ENCODE measurements at regions not wholly inside any gene's neighbourhood (a gene's known extent, or its start where the extent isn't known, plus 50 kb on each side); places are given as distances from the start of the nearest gene placed in this dataset.

DNA sequence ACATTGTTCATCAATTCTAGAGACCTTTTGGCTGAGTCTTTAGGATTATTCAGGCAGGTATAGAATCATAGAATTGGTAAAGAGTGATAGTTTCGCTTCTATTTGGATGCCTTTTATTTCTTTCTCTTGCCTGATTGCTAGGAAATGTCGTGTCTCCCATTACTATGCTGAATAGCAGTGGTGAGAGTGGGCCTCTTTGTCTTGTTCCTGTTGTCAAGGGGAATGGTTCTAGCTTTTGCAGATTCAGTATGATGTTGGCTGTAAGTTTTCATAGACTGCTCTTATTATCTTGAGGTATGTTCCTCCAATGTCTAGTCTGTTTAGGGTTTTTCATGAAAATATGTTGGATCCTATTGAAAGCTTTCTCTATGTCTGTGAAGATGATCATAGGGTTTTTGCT is 200.2 kb upstream of the PABPC4L start (continued):
- TF ChIP-seq, protein P1, sequence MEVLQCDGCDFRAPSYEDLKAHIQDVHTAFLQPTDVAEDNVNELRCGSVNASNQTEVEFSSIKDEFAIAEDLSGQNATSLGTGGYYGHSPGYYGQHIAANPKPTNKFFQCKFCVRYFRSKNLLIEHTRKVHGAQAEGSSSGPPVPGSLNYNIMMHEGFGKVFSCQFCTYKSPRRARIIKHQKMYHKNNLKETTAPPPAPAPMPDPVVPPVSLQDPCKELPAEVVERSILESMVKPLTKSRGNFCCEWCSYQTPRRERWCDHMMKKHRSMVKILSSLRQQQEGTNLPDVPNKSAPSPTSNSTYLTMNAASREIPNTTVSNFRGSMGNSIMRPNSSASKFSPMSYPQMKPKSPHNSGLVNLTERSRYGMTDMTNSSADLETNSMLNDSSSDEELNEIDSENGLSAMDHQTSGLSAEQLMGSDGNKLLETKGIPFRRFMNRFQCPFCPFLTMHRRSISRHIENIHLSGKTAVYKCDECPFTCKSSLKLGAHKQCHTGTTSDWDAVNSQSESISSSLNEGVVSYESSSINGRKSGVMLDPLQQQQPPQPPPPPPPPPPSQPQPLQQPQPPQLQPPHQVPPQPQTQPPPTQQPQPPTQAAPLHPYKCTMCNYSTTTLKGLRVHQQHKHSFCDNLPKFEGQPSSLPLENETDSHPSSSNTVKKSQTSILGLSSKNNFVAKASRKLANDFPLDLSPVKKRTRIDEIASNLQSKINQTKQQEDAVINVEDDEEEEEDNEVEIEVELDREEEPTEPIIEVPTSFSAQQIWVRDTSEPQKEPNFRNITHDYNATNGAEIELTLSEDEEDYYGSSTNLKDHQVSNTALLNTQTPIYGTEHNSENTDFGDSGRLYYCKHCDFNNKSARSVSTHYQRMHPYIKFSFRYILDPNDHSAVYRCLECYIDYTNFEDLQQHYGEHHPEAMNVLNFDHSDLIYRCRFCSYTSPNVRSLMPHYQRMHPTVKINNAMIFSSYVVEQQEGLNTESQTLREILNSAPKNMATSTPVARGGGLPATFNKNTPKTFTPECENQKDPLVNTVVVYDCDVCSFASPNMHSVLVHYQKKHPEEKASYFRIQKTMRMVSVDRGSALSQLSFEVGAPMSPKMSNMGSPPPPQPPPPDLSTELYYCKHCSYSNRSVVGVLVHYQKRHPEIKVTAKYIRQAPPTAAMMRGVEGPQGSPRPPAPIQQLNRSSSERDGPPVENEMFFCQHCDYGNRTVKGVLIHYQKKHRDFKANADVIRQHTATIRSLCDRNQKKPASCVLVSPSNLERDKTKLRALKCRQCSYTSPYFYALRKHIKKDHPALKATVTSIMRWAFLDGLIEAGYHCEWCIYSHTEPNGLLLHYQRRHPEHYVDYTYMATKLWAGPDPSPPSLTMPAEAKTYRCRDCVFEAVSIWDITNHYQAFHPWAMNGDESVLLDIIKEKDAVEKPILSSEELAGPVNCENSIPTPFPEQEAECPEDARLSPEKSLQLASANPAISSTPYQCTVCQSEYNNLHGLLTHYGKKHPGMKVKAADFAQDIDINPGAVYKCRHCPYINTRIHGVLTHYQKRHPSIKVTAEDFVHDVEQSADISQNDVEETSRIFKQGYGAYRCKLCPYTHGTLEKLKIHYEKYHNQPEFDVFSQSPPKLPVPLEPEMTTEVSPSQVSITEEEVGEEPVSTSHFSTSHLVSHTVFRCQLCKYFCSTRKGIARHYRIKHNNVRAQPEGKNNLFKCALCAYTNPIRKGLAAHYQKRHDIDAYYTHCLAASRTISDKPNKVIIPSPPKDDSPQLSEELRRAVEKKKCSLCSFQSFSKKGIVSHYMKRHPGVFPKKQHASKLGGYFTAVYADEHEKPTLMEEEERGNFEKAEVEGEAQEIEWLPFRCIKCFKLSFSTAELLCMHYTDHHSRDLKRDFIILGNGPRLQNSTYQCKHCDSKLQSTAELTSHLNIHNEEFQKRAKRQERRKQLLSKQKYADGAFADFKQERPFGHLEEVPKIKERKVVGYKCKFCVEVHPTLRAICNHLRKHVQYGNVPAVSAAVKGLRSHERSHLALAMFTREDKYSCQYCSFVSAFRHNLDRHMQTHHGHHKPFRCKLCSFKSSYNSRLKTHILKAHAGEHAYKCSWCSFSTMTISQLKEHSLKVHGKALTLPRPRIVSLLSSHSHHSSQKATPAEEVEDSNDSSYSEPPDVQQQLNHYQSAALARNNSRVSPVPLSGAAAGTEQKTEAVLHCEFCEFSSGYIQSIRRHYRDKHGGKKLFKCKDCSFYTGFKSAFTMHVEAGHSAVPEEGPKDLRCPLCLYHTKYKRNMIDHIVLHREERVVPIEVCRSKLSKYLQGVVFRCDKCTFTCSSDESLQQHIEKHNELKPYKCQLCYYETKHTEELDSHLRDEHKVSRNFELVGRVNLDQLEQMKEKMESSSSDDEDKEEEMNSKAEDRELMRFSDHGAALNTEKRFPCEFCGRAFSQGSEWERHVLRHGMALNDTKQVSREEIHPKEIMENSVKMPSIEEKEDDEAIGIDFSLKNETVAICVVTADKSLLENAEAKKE (CRISPR knock-in tag; IDR thresholded peaks at IDR 0.05), result no peak
- TF ChIP-seq NANOG (IDR thresholded peaks at IDR 0.05; ENCODE audit: borderline replicate concordance), result no peak

DNA sequence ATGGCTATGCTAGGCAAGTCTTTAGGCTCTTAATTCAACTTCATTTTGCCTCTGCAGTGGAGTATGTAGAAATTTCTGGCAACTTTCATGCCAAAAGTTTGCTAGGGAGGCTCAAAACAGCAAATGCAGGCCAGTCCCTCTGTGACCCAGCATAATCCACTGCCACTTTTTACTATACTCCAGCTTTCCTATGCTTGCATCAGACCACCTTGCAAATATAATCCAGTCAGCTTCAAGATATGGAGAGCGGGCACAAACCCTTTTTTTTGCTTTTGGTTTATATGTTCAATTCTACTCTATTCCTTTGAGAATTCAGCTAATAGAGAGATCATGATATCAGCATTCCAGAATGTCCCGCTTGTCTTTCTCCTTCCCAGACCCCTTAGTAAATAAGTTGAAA is 192.0 kb upstream of the PABPC4L start:
- Mint-ChIP-seq H3K4me1 (peaks cover 9% of the 10 kb centered on the region), H3K27me3 (ENCODE audit: insufficient read depth, low read depth, poor library complexity) (no peaks in the 10 kb centered on the region), H3K36me3 (ENCODE audit: low read depth) (peaks cover 9% of the 10 kb centered on the region; the same call in 2 of the 3 replicates), H3K4me3 (no peak overlapping the region), H3K27ac (no peak overlapping the region), H3K9me3 (peaks cover 17% of the 10 kb centered on the region)
- H3K27me3 ChIP-seq (ENCODE audit: insufficient read depth), result no peaks in the 10 kb centered on the region
- H3K36me3 ChIP-seq (ENCODE audit: insufficient read depth), result no peaks in the 10 kb centered on the region
- H3K4me3 ChIP-seq, result no peak overlapping the region
- no peak overlapping the region for H3K4me2 ChIP-seq
- H3F3A ChIP-seq (replicated peaks; ENCODE audit: low read depth), result no peaks in the 10 kb centered on the region
- no peaks in the 10 kb centered on the region for H3K9me2 ChIP-seq (ENCODE audit: insufficient read depth)
- no peaks in the 10 kb centered on the region for H3K79me2 ChIP-seq (replicated peaks; ENCODE audit: insufficient read depth)
- DNase-seq (ENCODE audit: low spot score) (no peak), ATAC-seq (no peak)
- H3K27ac ChIP-seq (ENCODE audit: low read depth), result no peak overlapping the region
- H4K20me1 ChIP-seq (replicated peaks; ENCODE audit: insufficient read depth), result no peaks in the 10 kb centered on the region
- peaks cover 10% of the 10 kb centered on the region for H3K4me1 ChIP-seq (ENCODE audit: insufficient read depth)
- H2AFZ ChIP-seq, result peak overlapping the region; percentile 21; the same call in 1 of the 2 replicates
- TF ChIP-seq, protein P2, sequence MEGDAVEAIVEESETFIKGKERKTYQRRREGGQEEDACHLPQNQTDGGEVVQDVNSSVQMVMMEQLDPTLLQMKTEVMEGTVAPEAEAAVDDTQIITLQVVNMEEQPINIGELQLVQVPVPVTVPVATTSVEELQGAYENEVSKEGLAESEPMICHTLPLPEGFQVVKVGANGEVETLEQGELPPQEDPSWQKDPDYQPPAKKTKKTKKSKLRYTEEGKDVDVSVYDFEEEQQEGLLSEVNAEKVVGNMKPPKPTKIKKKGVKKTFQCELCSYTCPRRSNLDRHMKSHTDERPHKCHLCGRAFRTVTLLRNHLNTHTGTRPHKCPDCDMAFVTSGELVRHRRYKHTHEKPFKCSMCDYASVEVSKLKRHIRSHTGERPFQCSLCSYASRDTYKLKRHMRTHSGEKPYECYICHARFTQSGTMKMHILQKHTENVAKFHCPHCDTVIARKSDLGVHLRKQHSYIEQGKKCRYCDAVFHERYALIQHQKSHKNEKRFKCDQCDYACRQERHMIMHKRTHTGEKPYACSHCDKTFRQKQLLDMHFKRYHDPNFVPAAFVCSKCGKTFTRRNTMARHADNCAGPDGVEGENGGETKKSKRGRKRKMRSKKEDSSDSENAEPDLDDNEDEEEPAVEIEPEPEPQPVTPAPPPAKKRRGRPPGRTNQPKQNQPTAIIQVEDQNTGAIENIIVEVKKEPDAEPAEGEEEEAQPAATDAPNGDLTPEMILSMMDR (conservative IDR thresholded peaks at IDR 0.05; ENCODE audit: low read depth in 2 of 2), result no peak
- no peak for TF ChIP-seq JUNB (IDR thresholded peaks at IDR 0.05; ENCODE audit: unreplicated experiment)
- no peak for TF ChIP-seq ZNF114 (CRISPR knock-in tag; IDR thresholded peaks at IDR 0.05)
- TF ChIP-seq EZH2 (IDR thresholded peaks at IDR 0.05; ENCODE audit: low read depth, unreplicated experiment), result no peak
- TF ChIP-seq, protein P1 (CRISPR knock-in tag; IDR thresholded peaks at IDR 0.05), result no peak
- TF ChIP-seq CREB1 (CRISPR knock-in tag; IDR thresholded peaks at IDR 0.05; ENCODE audit: low read depth), result no peak
- TF ChIP-seq NANOG (IDR thresholded peaks at IDR 0.05; ENCODE audit: borderline replicate concordance), result no peak
- no peak for TF ChIP-seq ZNF331 (CRISPR knock-in tag; IDR thresholded peaks at IDR 0.05; ENCODE audit: low read depth)
